ENCODE measurements at regions not wholly inside any gene's neighbourhood (a gene's known extent, or its start where the extent isn't known, plus 50 kb on each side); places are given as distances from the start of the nearest gene placed in this dataset.

DNA sequence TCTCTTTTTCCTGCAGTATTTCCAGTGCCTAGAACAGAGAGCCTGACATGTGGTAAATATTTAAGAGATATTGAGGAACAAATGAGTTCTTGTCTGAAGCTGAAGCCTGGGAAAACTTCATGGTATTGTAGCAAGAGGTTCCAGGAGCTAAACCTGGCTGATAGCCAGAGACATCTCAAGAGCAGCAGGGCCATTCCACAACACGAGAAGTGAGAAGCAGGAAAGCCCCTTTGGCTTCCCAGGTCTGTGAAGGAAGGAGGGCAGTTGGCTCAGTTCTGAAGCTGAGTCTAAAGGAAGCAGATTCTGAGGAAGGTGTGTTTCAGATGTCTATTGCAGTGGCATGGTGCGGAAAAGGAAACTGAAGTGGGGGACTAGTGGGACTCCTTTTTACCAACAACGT, 63.8 kb upstream of the FAM204A start:
- ChIA-PET POLR2A (no interaction called here), CTCF (ENCODE audit: low intra/inter-chr PET ratio, low total read pairs) (no interaction called here)
- WGBS (ENCODE audit: low lambda C conversion rate) = 8% methylated on average over 3 of the region's 3 CpGs
- BruUV-seq (replicated peaks) = no TSS peak
- DNase-seq (ENCODE audit: low spot score) = no peak
- no peaks in the 10 kb centered on the region for H3K36me3 ChIP-seq (replicated peaks in 1 of 2; ENCODE audit: control insufficient read depth in 1 of 2, insufficient read depth in 2 of 2, low read length in 2 of 2)
- H3K27me3 ChIP-seq (ENCODE audit: control insufficient read depth in 1 of 2, insufficient read depth in 2 of 2, low read length in 2 of 2) = peaks cover 4 to 25% of the 10 kb centered on the region in 2 experiments; a peak in 3 of 5 replicates
- no peak overlapping the region for H3K27ac ChIP-seq (ENCODE audit: extremely low read length, insufficient read depth, low read length)
- H3K9me3 ChIP-seq (ENCODE audit: low read length) = no peaks in the 10 kb centered on the region
- no peak for ATAC-seq
- no peaks in the 10 kb centered on the region for H3K79me2 ChIP-seq (ENCODE audit: insufficient read depth, low read length)
- TF ChIP-seq ZNF460 (CRISPR knock-in tag; IDR thresholded peaks at IDR 0.05; ENCODE audit: borderline replicate concordance) (no peak), GFI1 (CRISPR knock-in tag; IDR thresholded peaks at IDR 0.05; ENCODE audit: borderline replicate concordance) (no peak), ATAD3A (CRISPR knock-in tag; IDR thresholded peaks at IDR 0.05) (no peak), RAD21 (CRISPR knock-in tag; IDR thresholded peaks at IDR 0.05) (no peak), ZNF788 (CRISPR knock-in tag; IDR thresholded peaks at IDR 0.05; ENCODE audit: borderline replicate concordance) (no peak), FOXA3 (CRISPR knock-in tag; IDR thresholded peaks at IDR 0.05) (no peak), ZNF552 (CRISPR knock-in tag; IDR thresholded peaks at IDR 0.05; ENCODE audit: borderline replicate concordance) (no peak), ZMAT3 (CRISPR knock-in tag; conservative IDR thresholded peaks at IDR 0.05) (no peak), SP1 (IDR thresholded peaks at IDR 0.05) (no peak), SP1 (CRISPR knock-in tag; IDR thresholded peaks at IDR 0.05) (no peak), POGZ (CRISPR knock-in tag; IDR thresholded peaks at IDR 0.05) (no peak), DNMT3B (CRISPR knock-in tag; conservative IDR thresholded peaks at IDR 0.05) (no peak), FLYWCH1 (CRISPR knock-in tag; IDR thresholded peaks at IDR 0.05) (no peak), ZNF501 (CRISPR knock-in tag; IDR thresholded peaks at IDR 0.05) (no peak), PHF21A (CRISPR knock-in tag; IDR thresholded peaks at IDR 0.05) (no peak), ZNF713 (CRISPR knock-in tag; IDR thresholded peaks at IDR 0.05) (no peak), ZNF790 (CRISPR knock-in tag; IDR thresholded peaks at IDR 0.05; ENCODE audit: borderline replicate concordance) (no peak), EED (CRISPR knock-in tag; IDR thresholded peaks at IDR 0.05) (no peak)
- TF ChIP-seq, protein P1, sequence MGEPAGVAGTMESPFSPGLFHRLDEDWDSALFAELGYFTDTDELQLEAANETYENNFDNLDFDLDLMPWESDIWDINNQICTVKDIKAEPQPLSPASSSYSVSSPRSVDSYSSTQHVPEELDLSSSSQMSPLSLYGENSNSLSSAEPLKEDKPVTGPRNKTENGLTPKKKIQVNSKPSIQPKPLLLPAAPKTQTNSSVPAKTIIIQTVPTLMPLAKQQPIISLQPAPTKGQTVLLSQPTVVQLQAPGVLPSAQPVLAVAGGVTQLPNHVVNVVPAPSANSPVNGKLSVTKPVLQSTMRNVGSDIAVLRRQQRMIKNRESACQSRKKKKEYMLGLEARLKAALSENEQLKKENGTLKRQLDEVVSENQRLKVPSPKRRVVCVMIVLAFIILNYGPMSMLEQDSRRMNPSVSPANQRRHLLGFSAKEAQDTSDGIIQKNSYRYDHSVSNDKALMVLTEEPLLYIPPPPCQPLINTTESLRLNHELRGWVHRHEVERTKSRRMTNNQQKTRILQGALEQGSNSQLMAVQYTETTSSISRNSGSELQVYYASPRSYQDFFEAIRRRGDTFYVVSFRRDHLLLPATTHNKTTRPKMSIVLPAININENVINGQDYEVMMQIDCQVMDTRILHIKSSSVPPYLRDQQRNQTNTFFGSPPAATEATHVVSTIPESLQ (CRISPR knock-in tag; conservative IDR thresholded peaks at IDR 0.05) = no peak
- no peaks in the 10 kb centered on the region for H3K4me1 ChIP-seq (ENCODE audit: insufficient read depth, low read length)
- H3K9ac ChIP-seq (ENCODE audit: insufficient read depth, low read depth, low read length) = no peak overlapping the region
- in situ Hi-C loops (cut with HindIII; ENCODE audit: extremely low pct_ligation_motif_present, low pct_unique_long_range_greater_than_20kb) = no loop called here
- no peak overlapping the region for H2AFZ ChIP-seq (ENCODE audit: low read length)
- H4K20me1 ChIP-seq (ENCODE audit: insufficient read depth, low read length) = no peaks in the 10 kb centered on the region
- H3K4me3 ChIP-seq (replicated peaks in 1 of 3; ENCODE audit: insufficient read depth in 1 of 3, low read depth in 2 of 3, low read length in 3 of 3) = no peak overlapping the region
- no peak overlapping the region for H3K4me2 ChIP-seq (ENCODE audit: low read depth, low read length)
- FAIRE-seq = no peak
- intact Hi-C loops (cut with micrococcal nuclease; ENCODE audit: unreplicated experiment) = no loop called here
